ENCODE measurements at regions not wholly inside any gene's neighbourhood (a gene's known extent, or its start where the extent isn't known, plus 50 kb on each side); places are given as distances from the start of the nearest gene placed in this dataset.
"Not testable (repeated sequence)": the region's sequence is repeated elsewhere in the genome, so short reads cannot be mapped to it uniquely, and the experiment has no call there.

GRCh38 chr9:36500931-36501330 is 71.8 kb upstream of the MELK start:
- not testable (repeated sequence) for TF ChIP-seq CTCF (conservative IDR thresholded peaks at IDR 0.05); ZFX (IDR thresholded peaks at IDR 0.05)
